GM19240 (cell line): ENCODE measurements at regions not wholly inside any gene's neighbourhood (a gene's known extent, or its start where the extent isn't known, plus 50 kb on each side); places are given as distances from the start of the nearest gene placed in this dataset.

ENCODE experiments used
- DNase-seq: peaks from one replicate; pipeline ENCODE4 v3.0.0; 2011; ENCODE audit warnings: low spot score; ENCODE audit not compliant: insufficient read length

GRCh38 chr2:128940378-128940777 lies 621.7 kb upstream of the HS6ST1 start:
- no peak for DNase-seq

GRCh38 chr2:128941751-128942150 lies 623.1 kb upstream of the HS6ST1 start:
- DNase-seq: no peak

- DNase-seq: no peak
These were observed 630.7 kb upstream of the HS6ST1 start for GRCh38 chr2:128949360-128949759.

GRCh38 chr2:128950758-128951157 lies 632.1 kb upstream of the HS6ST1 start:
- no peak for DNase-seq

- DNase-seq: no peak
These were observed 639.6 kb upstream of the HS6ST1 start for GRCh38 chr2:128958241-128958640.

GRCh38 chr2:128967646-128968045 lies 649.0 kb upstream of the HS6ST1 start:
- no peak for DNase-seq

- DNase-seq: no peak
These were observed 650.7 kb upstream of the HS6ST1 start for GRCh38 chr2:128969374-128969773.

GRCh38 chr2:128970332-128971116 lies 651.9 kb upstream of the HS6ST1 start:
- DNase-seq: no peak

- no peak for DNase-seq
These were observed 654.9 kb upstream of the HS6ST1 start for GRCh38 chr2:128973566-128973965.

GRCh38 chr2:128978212-128978611 lies 659.5 kb upstream of the HS6ST1 start:
- DNase-seq: no peak

- no peak for DNase-seq
These were observed 660.5 kb upstream of the HS6ST1 start for GRCh38 chr2:128979182-128979581.

GRCh38 chr2:128980475-128980874 lies 661.8 kb upstream of the HS6ST1 start:
- no peak for DNase-seq

- DNase-seq: no peak
These were observed 662.7 kb upstream of the HS6ST1 start for GRCh38 chr2:128981353-128981752.

GRCh38 chr2:128982001-128982400 lies 663.3 kb upstream of the HS6ST1 start:
- no peak for DNase-seq

GRCh38 chr2:128982670-128983069 lies 664.0 kb upstream of the HS6ST1 start:
- DNase-seq: no peak

GRCh38 chr2:128983094-128983493 lies 664.4 kb upstream of the HS6ST1 start:
- no peak for DNase-seq

GRCh38 chr2:128984081-128984480 lies 665.4 kb upstream of the HS6ST1 start:
- no peak for DNase-seq

- DNase-seq: no peak
These were observed 666.2 kb upstream of the HS6ST1 start for GRCh38 chr2:128984855-128985254.

GRCh38 chr2:128986026-128986715 lies 667.5 kb upstream of the HS6ST1 start:
- DNase-seq: no peak

GRCh38 chr2:128986867-128987268 lies 668.2 kb upstream of the HS6ST1 start:
- DNase-seq: no peak

GRCh38 chr2:128988326-128988725 lies 669.7 kb upstream of the HS6ST1 start:
- DNase-seq: no peak

GRCh38 chr2:128988967-128989366 lies 670.3 kb upstream of the HS6ST1 start:
- no peak for DNase-seq

- DNase-seq: no peak
These were observed 676.4 kb upstream of the HS6ST1 start for GRCh38 chr2:128995086-128995485.
